Loucy (cell line): ENCODE measurements at regions not wholly inside any gene's neighbourhood (a gene's known extent, or its start where the extent isn't known, plus 50 kb on each side); places are given as distances from the start of the nearest gene placed in this dataset.

Source experiments
- H2AFZ ChIP-seq: fragments of 200-600 bp; sonication (generic); 2 replicates; pipeline ENCODE4 v1.6.0; 2016; ENCODE audit warnings: antibody characterized with exemption, mild to moderate bottlenecking, low read length, moderate library complexity
- H3F3A ChIP-seq: fragments of 200-600 bp; 2 replicates; pipeline ENCODE4 v1.6.0; 2016; ENCODE audit warnings: antibody characterized with exemption, low read depth, mild to moderate bottlenecking
- H3K27me3 ChIP-seq: fragments of 200-600 bp; sonication (generic); 2 replicates; pipeline ENCODE4 v1.6.1; 2014; ENCODE audit warnings: low read length, mild to moderate bottlenecking; ENCODE audit not compliant: insufficient read depth, poor library complexity, severe bottlenecking
- H3K36me3 ChIP-seq: fragments of 200-600 bp; sonication (generic); 2 replicates; pipeline ENCODE4 v1.6.1; 2016; ENCODE audit warnings: low read length; ENCODE audit not compliant: insufficient read depth
- H3K4me1 ChIP-seq: fragments of 200-600 bp; sonication (generic); 2 replicates; pipeline ENCODE4 v1.5.1; 2014; ENCODE audit warnings: low read length, mild to moderate bottlenecking; ENCODE audit not compliant: insufficient read depth, poor library complexity, severe bottlenecking
- H3K4me2 ChIP-seq: fragments of 200-600 bp; sonication (generic); 2 replicates; pipeline ENCODE4 v1.6.0; 2014; ENCODE audit warnings: antibody characterized with exemption, low read length, low read depth, mild to moderate bottlenecking; ENCODE audit not compliant: poor library complexity, severe bottlenecking
- H3K4me3 ChIP-seq: fragments of 200-600 bp; sonication (generic); 2 replicates; pipeline ENCODE4 v1.5.1; 2014; ENCODE audit warnings: low read length, mild to moderate bottlenecking, mixed read lengths; ENCODE audit not compliant: poor library complexity, severe bottlenecking
- H3K79me2 ChIP-seq: fragments of 200-600 bp; sonication (generic); 2 replicates; pipeline ENCODE4 v1.6.1; 2014; ENCODE audit warnings: low read length; ENCODE audit not compliant: insufficient read depth
- H3K9ac ChIP-seq: fragments of 200-600 bp; sonication (generic); 2 replicates; pipeline ENCODE4 v1.6.0; 2014; ENCODE audit warnings: mild to moderate bottlenecking, low read depth, low read length, moderate library complexity; ENCODE audit not compliant: poor library complexity, severe bottlenecking
- H3K9me2 ChIP-seq: fragments of 200-600 bp; sonication (generic); replicated peaks from 2 replicates; pipeline ENCODE4 v1.6.1; 2016; ENCODE audit warnings: low read depth, low read length, mixed read lengths
- H3K9me3 ChIP-seq: fragments of 200-600 bp; sonication (generic); 2 replicates; pipeline ENCODE4 v1.6.1; 2014; ENCODE audit warnings: mild to moderate bottlenecking, antibody characterized with exemption, low read length, low read depth; ENCODE audit not compliant: insufficient read depth
- H4K20me1 ChIP-seq: fragments of 200-600 bp; sonication (generic); 2 replicates; pipeline ENCODE4 v1.6.0; 2014; ENCODE audit warnings: antibody characterized with exemption, low read length, mild to moderate bottlenecking; ENCODE audit not compliant: insufficient read depth, poor library complexity, severe bottlenecking
- EZH2phosphoT487 ChIP-seq: fragments of 200-600 bp; IDR thresholded peaks from 2 replicates; pipeline ENCODE4 v1.6.1; 2018; ENCODE audit warnings: antibody characterized with exemption, mild to moderate bottlenecking, moderate library complexity, borderline replicate concordance
- TF ChIP-seq, protein P1 (sequence below): fragments of 200-600 bp; sonication (generic); conservative IDR thresholded peaks from 2 replicates; pipeline ENCODE4 v1.5.1; 2014; ENCODE audit warnings: mild to moderate bottlenecking, antibody characterized with exemption, low read length

DNA sequence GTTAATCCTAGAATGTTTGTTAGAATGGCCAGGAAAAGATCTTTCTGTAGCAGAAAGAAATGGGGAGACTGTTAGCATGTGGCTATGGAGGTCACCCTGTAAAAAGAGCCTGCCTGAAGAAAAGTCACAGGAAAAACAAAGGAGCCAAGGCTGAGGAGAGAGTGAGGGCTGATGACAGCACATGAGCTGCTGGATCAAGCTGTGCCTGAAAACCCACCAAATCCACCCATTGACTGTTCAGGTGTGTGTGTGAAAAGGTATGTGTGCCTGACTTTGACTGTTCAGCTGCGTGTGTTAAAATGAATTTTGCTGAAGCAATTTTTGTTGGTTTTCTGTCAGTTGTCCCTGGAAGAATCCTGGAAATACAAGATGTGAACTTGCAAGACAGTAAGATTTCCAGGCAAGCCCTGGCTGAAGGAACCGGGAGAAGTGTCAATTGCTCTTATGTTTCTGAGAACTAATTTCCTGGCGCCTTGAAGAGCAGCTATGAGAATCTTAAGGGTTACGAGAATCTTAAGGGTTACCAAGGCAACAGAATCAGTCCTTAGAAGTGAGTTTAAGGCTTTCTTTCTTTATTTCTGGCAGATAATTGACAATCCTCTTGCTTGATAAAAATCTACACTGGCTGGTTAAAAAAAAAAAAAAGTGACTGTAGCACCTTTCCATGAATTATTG lies 73.0 kb upstream of the LGALSL start:
- Histone ChIP-seq H2AFZ (no peak overlapping the region), H3K4me2 (no peak overlapping the region), H3K27me3 (no peaks in the 10 kb centered on the region), H3K9me3 (no peaks in the 10 kb centered on the region), H3K79me2 (no peaks in the 10 kb centered on the region), H4K20me1 (no peaks in the 10 kb centered on the region), H3K9me2 (no peaks in the 10 kb centered on the region), H3K9ac (no peak overlapping the region), H3K4me1 (no peaks in the 10 kb centered on the region), H3K4me3 (no peak overlapping the region), H3K36me3 (no peaks in the 10 kb centered on the region), H3F3A (no peaks in the 10 kb centered on the region)
- TF ChIP-seq, protein P1, sequence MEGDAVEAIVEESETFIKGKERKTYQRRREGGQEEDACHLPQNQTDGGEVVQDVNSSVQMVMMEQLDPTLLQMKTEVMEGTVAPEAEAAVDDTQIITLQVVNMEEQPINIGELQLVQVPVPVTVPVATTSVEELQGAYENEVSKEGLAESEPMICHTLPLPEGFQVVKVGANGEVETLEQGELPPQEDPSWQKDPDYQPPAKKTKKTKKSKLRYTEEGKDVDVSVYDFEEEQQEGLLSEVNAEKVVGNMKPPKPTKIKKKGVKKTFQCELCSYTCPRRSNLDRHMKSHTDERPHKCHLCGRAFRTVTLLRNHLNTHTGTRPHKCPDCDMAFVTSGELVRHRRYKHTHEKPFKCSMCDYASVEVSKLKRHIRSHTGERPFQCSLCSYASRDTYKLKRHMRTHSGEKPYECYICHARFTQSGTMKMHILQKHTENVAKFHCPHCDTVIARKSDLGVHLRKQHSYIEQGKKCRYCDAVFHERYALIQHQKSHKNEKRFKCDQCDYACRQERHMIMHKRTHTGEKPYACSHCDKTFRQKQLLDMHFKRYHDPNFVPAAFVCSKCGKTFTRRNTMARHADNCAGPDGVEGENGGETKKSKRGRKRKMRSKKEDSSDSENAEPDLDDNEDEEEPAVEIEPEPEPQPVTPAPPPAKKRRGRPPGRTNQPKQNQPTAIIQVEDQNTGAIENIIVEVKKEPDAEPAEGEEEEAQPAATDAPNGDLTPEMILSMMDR, result no peak
- no peak for TF ChIP-seq EZH2phosphoT487

DNA sequence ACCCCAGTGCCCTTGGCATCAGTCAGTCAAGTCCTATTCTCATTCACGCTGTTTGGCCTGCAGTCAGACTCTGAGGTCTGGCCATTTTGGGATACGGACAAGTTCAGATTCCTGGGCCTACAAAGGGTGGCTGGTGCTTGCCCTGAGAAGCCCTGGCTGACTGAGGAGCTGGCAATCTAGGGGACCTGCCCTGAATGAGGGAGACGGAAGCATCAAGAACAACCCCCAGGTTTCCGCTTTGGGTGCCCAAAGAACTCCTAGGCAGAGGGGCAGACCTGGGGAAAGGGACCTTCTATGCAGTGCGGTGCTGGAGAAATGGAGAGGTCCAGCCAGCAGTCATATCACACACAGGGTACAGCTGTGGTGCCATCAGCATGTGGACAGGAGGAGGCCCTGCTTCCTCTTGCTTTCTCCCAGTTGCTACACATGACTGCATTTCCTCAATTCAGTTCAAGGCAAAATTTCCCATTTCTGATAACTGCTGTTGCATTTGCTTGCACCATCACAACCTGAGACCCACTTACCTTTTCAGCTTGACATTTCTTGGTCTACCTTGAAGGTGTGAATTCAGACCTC lies 70.9 kb upstream of the LGALSL start:
- TF ChIP-seq EZH2phosphoT487, result no peak
- TF ChIP-seq, protein P1, result no peak
- H4K20me1 ChIP-seq, result no peaks in the 10 kb centered on the region
- no peak overlapping the region for H3K9ac ChIP-seq
- no peak overlapping the region for H3K4me2 ChIP-seq
- H3K79me2 ChIP-seq, result no peaks in the 10 kb centered on the region
- H3K36me3 ChIP-seq, result no peaks in the 10 kb centered on the region
- no peak overlapping the region for H2AFZ ChIP-seq
- no peaks in the 10 kb centered on the region for H3K4me1 ChIP-seq
- H3K27me3 ChIP-seq, result no peaks in the 10 kb centered on the region
- no peaks in the 10 kb centered on the region for H3K9me3 ChIP-seq
- no peaks in the 10 kb centered on the region for H3F3A ChIP-seq
- no peak overlapping the region for H3K4me3 ChIP-seq
- H3K9me2 ChIP-seq, result no peaks in the 10 kb centered on the region

- Histone ChIP-seq H3K9me2 (no peaks in the 10 kb centered on the region), H4K20me1 (no peaks in the 10 kb centered on the region), H3K79me2 (no peaks in the 10 kb centered on the region), H3K36me3 (no peaks in the 10 kb centered on the region), H3K9me3 (no peaks in the 10 kb centered on the region), H3K4me1 (no peaks in the 10 kb centered on the region), H2AFZ (no peak overlapping the region), H3K4me2 (no peak overlapping the region), H3F3A (no peaks in the 10 kb centered on the region), H3K9ac (no peak overlapping the region), H3K27me3 (no peaks in the 10 kb centered on the region), H3K4me3 (no peak overlapping the region)
- no peak for TF ChIP-seq EZH2phosphoT487
- TF ChIP-seq, protein P1, result no peak
These were observed 70.1 kb upstream of the LGALSL start for GRCh38 chr2:64383881-64384280.
